ENCODE measurements at regions not wholly inside any gene's neighbourhood (a gene's known extent, or its start where the extent isn't known, plus 50 kb on each side); places are given as distances from the start of the nearest gene placed in this dataset.

DNA sequence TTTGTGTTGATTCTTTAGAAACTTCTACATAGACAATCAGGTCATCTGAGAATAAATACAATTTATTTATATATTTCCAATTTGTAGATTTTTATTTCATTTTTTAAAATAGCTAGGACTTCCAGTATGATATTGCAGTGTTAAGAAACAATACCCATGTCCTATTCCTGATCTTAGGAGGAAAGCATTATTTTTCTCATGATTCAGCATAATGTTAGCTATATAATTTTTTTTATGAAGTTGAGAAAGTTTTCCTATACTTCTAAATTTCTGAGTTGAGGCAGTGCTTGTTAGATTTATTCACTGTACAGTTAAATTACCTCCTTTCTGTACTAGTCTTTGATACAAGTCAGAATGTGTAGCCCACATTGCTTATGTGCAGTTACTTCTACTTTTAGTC is 595.7 kb upstream of the HS6ST1 start:
- TF ChIP-seq, protein P1, sequence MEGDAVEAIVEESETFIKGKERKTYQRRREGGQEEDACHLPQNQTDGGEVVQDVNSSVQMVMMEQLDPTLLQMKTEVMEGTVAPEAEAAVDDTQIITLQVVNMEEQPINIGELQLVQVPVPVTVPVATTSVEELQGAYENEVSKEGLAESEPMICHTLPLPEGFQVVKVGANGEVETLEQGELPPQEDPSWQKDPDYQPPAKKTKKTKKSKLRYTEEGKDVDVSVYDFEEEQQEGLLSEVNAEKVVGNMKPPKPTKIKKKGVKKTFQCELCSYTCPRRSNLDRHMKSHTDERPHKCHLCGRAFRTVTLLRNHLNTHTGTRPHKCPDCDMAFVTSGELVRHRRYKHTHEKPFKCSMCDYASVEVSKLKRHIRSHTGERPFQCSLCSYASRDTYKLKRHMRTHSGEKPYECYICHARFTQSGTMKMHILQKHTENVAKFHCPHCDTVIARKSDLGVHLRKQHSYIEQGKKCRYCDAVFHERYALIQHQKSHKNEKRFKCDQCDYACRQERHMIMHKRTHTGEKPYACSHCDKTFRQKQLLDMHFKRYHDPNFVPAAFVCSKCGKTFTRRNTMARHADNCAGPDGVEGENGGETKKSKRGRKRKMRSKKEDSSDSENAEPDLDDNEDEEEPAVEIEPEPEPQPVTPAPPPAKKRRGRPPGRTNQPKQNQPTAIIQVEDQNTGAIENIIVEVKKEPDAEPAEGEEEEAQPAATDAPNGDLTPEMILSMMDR (IDR thresholded peaks at IDR 0.05; ENCODE audit: insufficient read depth, low read length) = no peak
- TF ChIP-seq, protein P2, sequence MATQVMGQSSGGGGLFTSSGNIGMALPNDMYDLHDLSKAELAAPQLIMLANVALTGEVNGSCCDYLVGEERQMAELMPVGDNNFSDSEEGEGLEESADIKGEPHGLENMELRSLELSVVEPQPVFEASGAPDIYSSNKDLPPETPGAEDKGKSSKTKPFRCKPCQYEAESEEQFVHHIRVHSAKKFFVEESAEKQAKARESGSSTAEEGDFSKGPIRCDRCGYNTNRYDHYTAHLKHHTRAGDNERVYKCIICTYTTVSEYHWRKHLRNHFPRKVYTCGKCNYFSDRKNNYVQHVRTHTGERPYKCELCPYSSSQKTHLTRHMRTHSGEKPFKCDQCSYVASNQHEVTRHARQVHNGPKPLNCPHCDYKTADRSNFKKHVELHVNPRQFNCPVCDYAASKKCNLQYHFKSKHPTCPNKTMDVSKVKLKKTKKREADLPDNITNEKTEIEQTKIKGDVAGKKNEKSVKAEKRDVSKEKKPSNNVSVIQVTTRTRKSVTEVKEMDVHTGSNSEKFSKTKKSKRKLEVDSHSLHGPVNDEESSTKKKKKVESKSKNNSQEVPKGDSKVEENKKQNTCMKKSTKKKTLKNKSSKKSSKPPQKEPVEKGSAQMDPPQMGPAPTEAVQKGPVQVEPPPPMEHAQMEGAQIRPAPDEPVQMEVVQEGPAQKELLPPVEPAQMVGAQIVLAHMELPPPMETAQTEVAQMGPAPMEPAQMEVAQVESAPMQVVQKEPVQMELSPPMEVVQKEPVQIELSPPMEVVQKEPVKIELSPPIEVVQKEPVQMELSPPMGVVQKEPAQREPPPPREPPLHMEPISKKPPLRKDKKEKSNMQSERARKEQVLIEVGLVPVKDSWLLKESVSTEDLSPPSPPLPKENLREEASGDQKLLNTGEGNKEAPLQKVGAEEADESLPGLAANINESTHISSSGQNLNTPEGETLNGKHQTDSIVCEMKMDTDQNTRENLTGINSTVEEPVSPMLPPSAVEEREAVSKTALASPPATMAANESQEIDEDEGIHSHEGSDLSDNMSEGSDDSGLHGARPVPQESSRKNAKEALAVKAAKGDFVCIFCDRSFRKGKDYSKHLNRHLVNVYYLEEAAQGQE (IDR thresholded peaks at IDR 0.05; ENCODE audit: insufficient replicate concordance, low read depth) = no peak
- TF ChIP-seq SPI1 (IDR thresholded peaks at IDR 0.05; ENCODE audit: borderline replicate concordance, low read depth) = no peak
- TF ChIP-seq POLR2AphosphoS5 (IDR thresholded peaks at IDR 0.05; ENCODE audit: low read depth) = no peak
- no peak for TF ChIP-seq GABPA (IDR thresholded peaks at IDR 0.05; ENCODE audit: low read depth)

Data from HL-60 (cell line).